GM23338 (cell line): ENCODE measurements at regions not wholly inside any gene's neighbourhood (a gene's known extent, or its start where the extent isn't known, plus 50 kb on each side); places are given as distances from the start of the nearest gene placed in this dataset.

Source experiments
- ATAC-seq: fragments of 200-7000 bp; cut with Tn5 transposase; 3 replicates; pipeline ENCODE4 v1.9.1; 2020
- DNase-seq: peaks from one replicate; pipeline ENCODE4 v3.0.0-alpha.2; 2015; ENCODE audit warnings: low spot score
- H2AFZ ChIP-seq: fragments of 200-600 bp; sonication (generic); 2 replicates; pipeline ENCODE4 v1.8.0; 2016; ENCODE audit warnings: antibody characterized with exemption, mild to moderate bottlenecking, moderate library complexity
- H3F3A ChIP-seq: fragments of 200-600 bp; sonication (generic); replicated peaks from 2 replicates; pipeline ENCODE4 v1.8.0; 2017; ENCODE audit warnings: antibody characterized with exemption, mixed run types, low read depth
- H3K27ac ChIP-seq: fragments of 200-600 bp; sonication (generic); 2 replicates; pipeline ENCODE4 v1.6.1; 2016; ENCODE audit warnings: low read depth
- H3K27me3 ChIP-seq: fragments of 200-600 bp; sonication (generic); 2 replicates; pipeline ENCODE4 v1.8.0; 2016; ENCODE audit warnings: mild to moderate bottlenecking, mixed run types, moderate library complexity; ENCODE audit not compliant: insufficient read depth
- H3K36me3 ChIP-seq: fragments of 200-600 bp; sonication (generic); 2 replicates; pipeline ENCODE4 v1.8.0; 2016; ENCODE audit warnings: mild to moderate bottlenecking; ENCODE audit not compliant: insufficient read depth
- H3K4me1 ChIP-seq: fragments of 200-600 bp; sonication (generic); 2 replicates; pipeline ENCODE4 v1.8.0; 2016; ENCODE audit warnings: mild to moderate bottlenecking, moderate library complexity; ENCODE audit not compliant: insufficient read depth
- H3K4me2 ChIP-seq: fragments of 200-600 bp; sonication (generic); 2 replicates; pipeline ENCODE4 v1.7.1; 2017; ENCODE audit warnings: mixed run types
- H3K4me3 ChIP-seq: fragments of 200-600 bp; sonication (generic); 2 replicates; pipeline ENCODE4 v1.6.1; 2016; ENCODE audit warnings: mixed run types
- H3K79me2 ChIP-seq: fragments of 200-600 bp; sonication (generic); replicated peaks from 2 replicates; pipeline ENCODE4 v1.8.0; 2017; ENCODE audit warnings: mild to moderate bottlenecking; ENCODE audit not compliant: insufficient read depth
- H3K9me2 ChIP-seq: fragments of 200-600 bp; sonication (generic); 2 replicates; pipeline ENCODE4 v1.8.0; 2017; ENCODE audit not compliant: insufficient read depth
- H4K20me1 ChIP-seq: fragments of 200-600 bp; sonication (generic); replicated peaks from 2 replicates; pipeline ENCODE4 v1.8.0; 2017; ENCODE audit warnings: mild to moderate bottlenecking; ENCODE audit not compliant: insufficient read depth
- H3K27ac Mint-ChIP-seq: 2 replicates; pipeline ENCODE4 v1.8.0; 2020; ENCODE audit warnings: inconsistent platforms, mild to moderate bottlenecking, moderate library complexity, mixed read lengths
- H3K27me3 Mint-ChIP-seq: 3 replicates; pipeline ENCODE4 v1.8.0; 2022; ENCODE audit warnings: low read depth, mild to moderate bottlenecking, moderate library complexity, mixed read lengths, inconsistent platforms; ENCODE audit not compliant: insufficient read depth, poor library complexity
- H3K36me3 Mint-ChIP-seq: 3 replicates; pipeline ENCODE4 v1.8.0; 2021; ENCODE audit warnings: low read depth, mild to moderate bottlenecking, inconsistent platforms, moderate library complexity, mixed read lengths
- H3K4me1 Mint-ChIP-seq: 3 replicates; pipeline ENCODE4 v1.8.0; 2020; ENCODE audit warnings: mild to moderate bottlenecking, inconsistent platforms, mixed read lengths
- H3K4me3 Mint-ChIP-seq: 3 replicates; pipeline ENCODE4 v1.8.0; 2021; ENCODE audit warnings: moderate library complexity, mild to moderate bottlenecking, inconsistent platforms, mixed read lengths
- H3K9me3 Mint-ChIP-seq: 3 replicates; pipeline ENCODE4 v1.8.0; 2020; ENCODE audit warnings: moderate library complexity, mild to moderate bottlenecking, inconsistent platforms, mixed read lengths
- CREB1 ChIP-seq: fragments of 250-450 bp; sonication (Bioruptor Pico); IDR thresholded peaks from 2 replicates; pipeline ENCODE4 v1.5.0; 2020; ENCODE audit warnings: low read depth, mild to moderate bottlenecking, moderate library complexity
- EZH2 ChIP-seq: fragments of 200-600 bp; sonication (generic); IDR thresholded peaks from one replicate; pipeline ENCODE4 v1.8.0; 2017; ENCODE audit warnings: antibody characterized with exemption, mild to moderate bottlenecking, low read depth; ENCODE audit not compliant: unreplicated experiment
- EZH2phosphoT487 ChIP-seq: fragments of 200-600 bp; sonication (generic); IDR thresholded peaks from one replicate; pipeline ENCODE4 v1.8.1; 2018; ENCODE audit warnings: antibody characterized with exemption; ENCODE audit not compliant: unreplicated experiment
- POLR2AphosphoS5 ChIP-seq: IDR thresholded peaks from 2 replicates; pipeline ENCODE4 v1.6.1; 2016; ENCODE audit warnings: antibody characterized with exemption, low read depth
- ZNF114 ChIP-seq: fragments of 250-450 bp; sonication (Bioruptor Pico); IDR thresholded peaks from 2 replicates; pipeline ENCODE4 v1.5.0; 2020; ENCODE audit warnings: mild to moderate bottlenecking, moderate library complexity
- ZNF331 ChIP-seq: fragments of 250-450 bp; sonication (Bioruptor Pico); IDR thresholded peaks from 2 replicates; pipeline ENCODE4 v1.5.0; 2020; ENCODE audit warnings: low read depth, mild to moderate bottlenecking, moderate library complexity
- ZNF462 ChIP-seq: fragments of 250-450 bp; sonication (Bioruptor Pico); IDR thresholded peaks from 2 replicates; pipeline ENCODE4 v1.5.0; 2020; ENCODE audit warnings: mild to moderate bottlenecking, moderate library complexity
- TF ChIP-seq, protein P1 (sequence below): IDR thresholded peaks from one replicate; pipeline ENCODE4 v1.6.1; 2018; ENCODE audit warnings: antibody characterized with exemption; ENCODE audit not compliant: unreplicated experiment
- TF ChIP-seq, protein P2 (sequence below): IDR thresholded peaks from 2 replicates; pipeline ENCODE4 v1.6.1; 2016; ENCODE audit warnings: antibody characterized with exemption

DNA sequence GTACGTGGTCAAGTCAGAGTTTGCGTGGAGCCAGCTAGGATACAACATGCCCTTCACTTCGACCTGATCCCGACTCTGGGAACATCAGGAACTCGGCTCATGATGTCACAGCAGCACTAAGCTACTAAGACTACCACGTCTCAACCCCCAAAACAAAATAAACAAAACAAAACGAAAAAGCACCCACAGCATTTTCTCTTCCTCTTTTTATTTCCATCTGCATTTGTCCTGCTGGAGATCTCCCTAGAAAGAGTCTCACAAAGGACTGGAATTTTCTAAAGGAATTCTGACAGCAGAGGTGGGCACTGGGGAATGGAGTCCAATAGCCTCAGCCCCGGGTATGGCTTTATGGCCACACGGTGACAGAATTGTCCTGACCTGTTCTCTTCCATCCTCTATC, 196.6 kb downstream of the SALL1 start:
- ATAC-seq, result no peak
- H3K4me3 Mint-ChIP-seq, result no peak overlapping the region
- no peak overlapping the region for H3K4me3 ChIP-seq
- no peaks in the 10 kb centered on the region for H3K36me3 Mint-ChIP-seq
- H3K27me3 ChIP-seq, result no peaks in the 10 kb centered on the region
- no peaks in the 10 kb centered on the region for H3K4me1 ChIP-seq
- no peak overlapping the region for H3K27ac ChIP-seq
- H3K9me3 Mint-ChIP-seq, result no peaks in the 10 kb centered on the region
- H3K4me1 Mint-ChIP-seq, result no peaks in the 10 kb centered on the region
- H2AFZ ChIP-seq, result no peak overlapping the region
- H3K36me3 ChIP-seq, result no peaks in the 10 kb centered on the region
- no peak for TF ChIP-seq EZH2phosphoT487
- TF ChIP-seq ZNF114 (CRISPR knock-in tag), result no peak
- no peak for TF ChIP-seq EZH2
- no peak for TF ChIP-seq ZNF331 (CRISPR knock-in tag)
- TF ChIP-seq, protein P1, sequence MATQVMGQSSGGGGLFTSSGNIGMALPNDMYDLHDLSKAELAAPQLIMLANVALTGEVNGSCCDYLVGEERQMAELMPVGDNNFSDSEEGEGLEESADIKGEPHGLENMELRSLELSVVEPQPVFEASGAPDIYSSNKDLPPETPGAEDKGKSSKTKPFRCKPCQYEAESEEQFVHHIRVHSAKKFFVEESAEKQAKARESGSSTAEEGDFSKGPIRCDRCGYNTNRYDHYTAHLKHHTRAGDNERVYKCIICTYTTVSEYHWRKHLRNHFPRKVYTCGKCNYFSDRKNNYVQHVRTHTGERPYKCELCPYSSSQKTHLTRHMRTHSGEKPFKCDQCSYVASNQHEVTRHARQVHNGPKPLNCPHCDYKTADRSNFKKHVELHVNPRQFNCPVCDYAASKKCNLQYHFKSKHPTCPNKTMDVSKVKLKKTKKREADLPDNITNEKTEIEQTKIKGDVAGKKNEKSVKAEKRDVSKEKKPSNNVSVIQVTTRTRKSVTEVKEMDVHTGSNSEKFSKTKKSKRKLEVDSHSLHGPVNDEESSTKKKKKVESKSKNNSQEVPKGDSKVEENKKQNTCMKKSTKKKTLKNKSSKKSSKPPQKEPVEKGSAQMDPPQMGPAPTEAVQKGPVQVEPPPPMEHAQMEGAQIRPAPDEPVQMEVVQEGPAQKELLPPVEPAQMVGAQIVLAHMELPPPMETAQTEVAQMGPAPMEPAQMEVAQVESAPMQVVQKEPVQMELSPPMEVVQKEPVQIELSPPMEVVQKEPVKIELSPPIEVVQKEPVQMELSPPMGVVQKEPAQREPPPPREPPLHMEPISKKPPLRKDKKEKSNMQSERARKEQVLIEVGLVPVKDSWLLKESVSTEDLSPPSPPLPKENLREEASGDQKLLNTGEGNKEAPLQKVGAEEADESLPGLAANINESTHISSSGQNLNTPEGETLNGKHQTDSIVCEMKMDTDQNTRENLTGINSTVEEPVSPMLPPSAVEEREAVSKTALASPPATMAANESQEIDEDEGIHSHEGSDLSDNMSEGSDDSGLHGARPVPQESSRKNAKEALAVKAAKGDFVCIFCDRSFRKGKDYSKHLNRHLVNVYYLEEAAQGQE, result no peak
- H4K20me1 ChIP-seq, result no peaks in the 10 kb centered on the region
- DNase-seq, result no peak
- H3F3A ChIP-seq, result no peaks in the 10 kb centered on the region
- H3K27ac Mint-ChIP-seq, result no peak overlapping the region
- peaks cover 4% of the 10 kb centered on the region for H3K27me3 Mint-ChIP-seq
- no peak overlapping the region for H3K4me2 ChIP-seq
- H3K79me2 ChIP-seq, result no peaks in the 10 kb centered on the region
- no peaks in the 10 kb centered on the region for H3K9me2 ChIP-seq

DNA sequence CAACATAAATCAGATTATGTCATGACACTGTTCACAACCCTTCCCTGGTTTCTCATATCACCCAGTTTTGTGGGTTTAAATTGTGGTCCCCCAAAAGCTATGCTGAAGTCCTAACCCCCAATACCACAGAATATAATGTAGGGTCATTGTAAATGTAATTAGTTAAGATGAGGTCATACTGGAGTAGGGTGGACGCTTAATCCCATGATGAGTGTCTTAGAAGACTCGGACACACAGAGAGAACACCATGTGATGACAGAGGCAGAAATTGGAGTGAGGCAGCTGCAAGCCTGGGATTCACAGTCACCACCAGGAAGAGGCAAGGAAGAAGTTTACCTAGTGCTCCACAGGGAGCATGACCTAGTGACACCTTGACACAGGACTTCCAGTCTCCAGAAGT, 197.8 kb downstream of the SALL1 start:
- Mint-ChIP-seq H3K36me3 (no peaks in the 10 kb centered on the region), H3K4me1 (no peaks in the 10 kb centered on the region), H3K27me3 (peaks cover 4% of the 10 kb centered on the region), H3K4me3 (no peak overlapping the region), H3K27ac (no peak overlapping the region), H3K9me3 (no peaks in the 10 kb centered on the region)
- DNase-seq, result no peak
- H3K9me2 ChIP-seq, result no peaks in the 10 kb centered on the region
- no peaks in the 10 kb centered on the region for H3F3A ChIP-seq
- H4K20me1 ChIP-seq, result no peaks in the 10 kb centered on the region
- H3K4me2 ChIP-seq, result no peak overlapping the region
- H3K27ac ChIP-seq, result no peak overlapping the region
- no peak overlapping the region for H3K4me3 ChIP-seq
- H3K36me3 ChIP-seq, result no peaks in the 10 kb centered on the region
- no peaks in the 10 kb centered on the region for H3K4me1 ChIP-seq
- no peaks in the 10 kb centered on the region for H3K79me2 ChIP-seq
- ATAC-seq, result no peak
- no peak overlapping the region for H2AFZ ChIP-seq
- H3K27me3 ChIP-seq, result no peaks in the 10 kb centered on the region
- TF ChIP-seq, protein P2, sequence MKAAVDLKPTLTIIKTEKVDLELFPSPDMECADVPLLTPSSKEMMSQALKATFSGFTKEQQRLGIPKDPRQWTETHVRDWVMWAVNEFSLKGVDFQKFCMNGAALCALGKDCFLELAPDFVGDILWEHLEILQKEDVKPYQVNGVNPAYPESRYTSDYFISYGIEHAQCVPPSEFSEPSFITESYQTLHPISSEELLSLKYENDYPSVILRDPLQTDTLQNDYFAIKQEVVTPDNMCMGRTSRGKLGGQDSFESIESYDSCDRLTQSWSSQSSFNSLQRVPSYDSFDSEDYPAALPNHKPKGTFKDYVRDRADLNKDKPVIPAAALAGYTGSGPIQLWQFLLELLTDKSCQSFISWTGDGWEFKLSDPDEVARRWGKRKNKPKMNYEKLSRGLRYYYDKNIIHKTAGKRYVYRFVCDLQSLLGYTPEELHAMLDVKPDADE, result no peak
- no peak for TF ChIP-seq CREB1 (CRISPR knock-in tag)
- no peak for TF ChIP-seq ZNF462 (CRISPR knock-in tag)
- TF ChIP-seq POLR2AphosphoS5, result no peak
